ENCODE measurements at regions not wholly inside any gene's neighbourhood (a gene's known extent, or its start where the extent isn't known, plus 50 kb on each side); places are given as distances from the start of the nearest gene placed in this dataset.

DNA sequence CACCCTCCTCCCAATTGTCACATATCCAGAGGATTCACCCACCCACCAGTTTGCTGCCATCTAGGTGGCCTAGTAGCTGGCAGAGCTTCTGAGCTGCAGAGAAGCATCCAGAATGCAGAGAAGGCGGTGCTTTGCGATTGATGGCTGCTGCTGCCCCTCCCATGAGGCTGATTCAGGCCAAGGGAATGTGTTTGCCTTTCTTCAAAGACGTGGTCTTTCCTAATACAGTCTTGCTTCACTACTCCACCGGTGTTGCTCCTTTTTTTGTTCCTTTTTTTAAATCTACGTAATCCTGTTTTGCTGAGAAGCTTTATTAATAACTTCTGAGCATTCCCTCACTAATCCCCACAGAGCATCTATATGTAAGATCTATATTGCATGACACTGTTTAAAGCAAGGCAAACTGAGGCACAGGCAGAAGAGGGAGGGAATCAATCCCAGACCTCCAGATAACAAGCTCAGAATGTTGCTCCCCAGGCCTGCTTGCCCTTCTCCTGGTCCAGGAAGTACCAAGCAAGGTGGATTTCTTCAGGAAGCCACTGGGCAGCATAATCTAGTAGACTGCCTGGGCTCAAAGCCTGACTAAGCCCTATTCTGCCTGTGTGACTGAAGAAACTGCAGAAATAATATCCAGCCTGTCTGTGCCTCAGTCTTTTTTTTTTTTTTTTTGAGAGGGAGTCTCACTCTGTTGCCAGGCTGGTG lies 275.5 kb upstream of the FMN2 start:
- Histone ChIP-seq H3K27ac (ENCODE audit: low read depth in 1 of 2, low read length in 1 of 2) (peak overlapping the region in 1 of 2 donors; percentile 46), H3K4me1 (ENCODE audit: control insufficient read depth in 5 of 5, insufficient read depth in 5 of 5, low read length in 5 of 5) (peaks cover 0 to 5% (median 0%) of the 10 kb centered on the region in 5 donors), H3K4me3 (no peak overlapping the region), H3K9ac (ENCODE audit: insufficient read depth in 1 of 2, low read length in 2 of 2) (no peak overlapping the region), H3K27me3 (ENCODE audit: control insufficient read depth in 3 of 3, insufficient read depth in 3 of 3, low read length in 2 of 3) (no peaks in the 10 kb centered on the region), H3K36me3 (ENCODE audit: control insufficient read depth in 4 of 4, insufficient read depth in 4 of 4, low read length in 4 of 4) (no peaks in the 10 kb centered on the region), H3K9me3 (ENCODE audit: control insufficient read depth in 4 of 4, insufficient read depth in 3 of 4, low read length in 3 of 4) (peaks cover 0 to 1% (median 0%) of the 10 kb centered on the region in 4 donors)
- WGBS, 2 donors, result 17 to 22% methylated on average over 5 of the region's 5 CpGs
- ATAC-seq (ENCODE audit: insufficient read depth, low FRiP score), result peak; percentile 79
- peak in 2 of 3 donors; percentile 28 to 60 for DNase-seq
- TF ChIP-seq, protein P1, sequence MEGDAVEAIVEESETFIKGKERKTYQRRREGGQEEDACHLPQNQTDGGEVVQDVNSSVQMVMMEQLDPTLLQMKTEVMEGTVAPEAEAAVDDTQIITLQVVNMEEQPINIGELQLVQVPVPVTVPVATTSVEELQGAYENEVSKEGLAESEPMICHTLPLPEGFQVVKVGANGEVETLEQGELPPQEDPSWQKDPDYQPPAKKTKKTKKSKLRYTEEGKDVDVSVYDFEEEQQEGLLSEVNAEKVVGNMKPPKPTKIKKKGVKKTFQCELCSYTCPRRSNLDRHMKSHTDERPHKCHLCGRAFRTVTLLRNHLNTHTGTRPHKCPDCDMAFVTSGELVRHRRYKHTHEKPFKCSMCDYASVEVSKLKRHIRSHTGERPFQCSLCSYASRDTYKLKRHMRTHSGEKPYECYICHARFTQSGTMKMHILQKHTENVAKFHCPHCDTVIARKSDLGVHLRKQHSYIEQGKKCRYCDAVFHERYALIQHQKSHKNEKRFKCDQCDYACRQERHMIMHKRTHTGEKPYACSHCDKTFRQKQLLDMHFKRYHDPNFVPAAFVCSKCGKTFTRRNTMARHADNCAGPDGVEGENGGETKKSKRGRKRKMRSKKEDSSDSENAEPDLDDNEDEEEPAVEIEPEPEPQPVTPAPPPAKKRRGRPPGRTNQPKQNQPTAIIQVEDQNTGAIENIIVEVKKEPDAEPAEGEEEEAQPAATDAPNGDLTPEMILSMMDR (IDR thresholded peaks at IDR 0.05; ENCODE audit: control extremely low read depth, extremely low read depth), result no peak

DNA sequence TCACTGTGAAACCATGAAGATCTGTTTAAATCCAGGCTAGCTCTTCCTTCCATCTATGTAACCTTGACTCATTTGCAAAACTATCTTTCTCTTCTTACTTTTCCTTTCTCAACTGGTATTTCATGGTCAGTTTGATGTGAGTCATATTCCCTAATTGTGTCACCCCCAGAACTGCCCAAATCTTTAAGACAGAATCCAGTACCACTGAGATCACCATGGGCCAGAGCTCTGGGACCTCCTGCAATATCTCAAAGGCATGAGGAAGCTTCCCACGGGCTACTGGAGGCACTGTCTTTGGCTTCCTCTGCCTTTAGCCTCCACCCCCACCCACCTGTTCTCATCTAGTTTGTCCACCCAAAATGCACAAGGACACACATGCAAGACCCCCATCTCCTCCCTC lies 274.4 kb upstream of the FMN2 start:
- Histone ChIP-seq H3K27me3 (ENCODE audit: control insufficient read depth in 3 of 3, insufficient read depth in 3 of 3, low read length in 2 of 3) (no peaks in the 10 kb centered on the region), H3K9ac (ENCODE audit: insufficient read depth in 1 of 2, low read length in 2 of 2) (no peak overlapping the region), H3K4me3 (no peak overlapping the region), H3K4me1 (ENCODE audit: control insufficient read depth in 5 of 5, insufficient read depth in 5 of 5, low read length in 5 of 5) (peaks cover 0 to 5% (median 0%) of the 10 kb centered on the region in 5 donors), H3K9me3 (ENCODE audit: control insufficient read depth in 4 of 4, insufficient read depth in 3 of 4, low read length in 3 of 4) (no peaks in the 10 kb centered on the region), H3K36me3 (ENCODE audit: control insufficient read depth in 4 of 4, insufficient read depth in 4 of 4, low read length in 4 of 4) (no peaks in the 10 kb centered on the region), H3K27ac (ENCODE audit: low read depth in 1 of 2, low read length in 1 of 2) (no peak overlapping the region)
- TF ChIP-seq, protein P1 (IDR thresholded peaks at IDR 0.05; ENCODE audit: control extremely low read depth, extremely low read depth), result no peak
- WGBS, 2 donors, result 31 to 75% methylated on average over 1 of the region's 1 CpG
- ATAC-seq (ENCODE audit: insufficient read depth, low FRiP score) (no peak), DNase-seq (no peak)

DNA sequence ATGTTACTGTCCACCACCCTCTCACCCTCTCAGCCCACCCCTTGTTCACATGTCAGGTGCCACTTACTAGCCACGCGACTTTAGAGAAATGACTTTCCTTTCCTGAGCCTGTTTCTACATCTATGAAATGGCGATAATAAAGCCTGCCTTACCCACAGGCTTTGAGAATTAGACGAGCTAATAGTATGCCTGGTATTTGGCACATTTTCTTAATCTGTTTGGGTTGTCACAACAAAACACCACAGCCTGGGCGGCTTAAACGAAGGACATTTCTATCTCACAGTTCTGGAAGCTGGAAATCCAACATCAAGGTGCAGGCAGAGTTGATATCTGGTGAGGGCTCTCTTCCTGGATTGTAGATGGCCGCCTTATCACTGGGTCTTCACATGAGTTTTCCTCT lies 273.9 kb upstream of the FMN2 start:
- Histone ChIP-seq H3K4me3 (no peak overlapping the region), H3K27me3 (ENCODE audit: control insufficient read depth in 3 of 3, insufficient read depth in 3 of 3, low read length in 2 of 3) (no peaks in the 10 kb centered on the region), H3K9ac (ENCODE audit: insufficient read depth in 1 of 2, low read length in 2 of 2) (no peak overlapping the region), H3K36me3 (ENCODE audit: control insufficient read depth in 4 of 4, insufficient read depth in 4 of 4, low read length in 4 of 4) (no peaks in the 10 kb centered on the region), H3K4me1 (ENCODE audit: control insufficient read depth in 5 of 5, insufficient read depth in 5 of 5, low read length in 5 of 5) (peaks cover 0 to 5% (median 0%) of the 10 kb centered on the region in 5 donors), H3K9me3 (ENCODE audit: control insufficient read depth in 4 of 4, insufficient read depth in 3 of 4, low read length in 3 of 4) (no peaks in the 10 kb centered on the region), H3K27ac (ENCODE audit: low read depth in 1 of 2, low read length in 1 of 2) (no peak overlapping the region)
- DNase-seq (no peak), ATAC-seq (ENCODE audit: insufficient read depth, low FRiP score) (no peak)
- 80 to 93% methylated on average over 7 of the region's 7 CpGs for WGBS, 2 donors
- TF ChIP-seq, protein P1 (IDR thresholded peaks at IDR 0.05; ENCODE audit: control extremely low read depth, extremely low read depth), result no peak

GRCh38 chr1:239819096-239819495 lies 272.6 kb upstream of the FMN2 start:
- H3K36me3 ChIP-seq (ENCODE audit: control insufficient read depth in 4 of 4, insufficient read depth in 4 of 4, low read length in 4 of 4), result no peaks in the 10 kb centered on the region
- no peak overlapping the region for H3K4me3 ChIP-seq
- no peak overlapping the region for H3K9ac ChIP-seq (ENCODE audit: insufficient read depth in 1 of 2, low read length in 2 of 2)
- 60 to 77% methylated on average over 6 of the region's 6 CpGs for WGBS, 2 donors
- H3K4me1 ChIP-seq (ENCODE audit: control insufficient read depth in 5 of 5, insufficient read depth in 5 of 5, low read length in 5 of 5), result peaks cover 0 to 5% (median 0%) of the 10 kb centered on the region in 5 donors
- H3K27me3 ChIP-seq (ENCODE audit: control insufficient read depth in 3 of 3, insufficient read depth in 3 of 3, low read length in 2 of 3), result no peaks in the 10 kb centered on the region
- TF ChIP-seq, protein P1 (IDR thresholded peaks at IDR 0.05; ENCODE audit: control extremely low read depth, extremely low read depth), result no peak
- no peak for DNase-seq
- ATAC-seq (ENCODE audit: insufficient read depth, low FRiP score), result no peak
- no peaks in the 10 kb centered on the region for H3K9me3 ChIP-seq (ENCODE audit: control insufficient read depth in 4 of 4, insufficient read depth in 3 of 4, low read length in 3 of 4)
- no peak overlapping the region for H3K27ac ChIP-seq (ENCODE audit: low read depth in 1 of 2, low read length in 1 of 2)

All from lung (tissue), 11 donors.